Gastroesophageal sphincter (tissue), 3 donors: ENCODE measurements at regions not wholly inside any gene's neighbourhood (a gene's known extent, or its start where the extent isn't known, plus 50 kb on each side); places are given as distances from the start of the nearest gene placed in this dataset.
"Not testable (repeated sequence)": the region's sequence is repeated elsewhere in the genome, so short reads cannot be mapped to it uniquely, and the experiment has no call there.

ENCODE experiments used
- POLR2AphosphoS5 ChIP-seq: sonication (generic); formaldehyde crosslinking; IDR thresholded peaks from one replicate; pipeline ENCODE4 v1.6.1; 2017; ENCODE audit warnings: antibody characterized with exemption
- TF ChIP-seq, protein P1 (sequence below), 4 experiments: fragments of 200-600 bp in 2 of 4; fragments of 450-650 bp in 2 of 4; sonication (generic) in 1 of 4; IDR thresholded peaks; one replicate each; pipeline ENCODE4 v1.5.1; 2017 to 2019; ENCODE audit warnings: antibody characterized with exemption in 4 of 4, mild to moderate bottlenecking in 2 of 4, moderate library complexity in 2 of 4

DNA sequence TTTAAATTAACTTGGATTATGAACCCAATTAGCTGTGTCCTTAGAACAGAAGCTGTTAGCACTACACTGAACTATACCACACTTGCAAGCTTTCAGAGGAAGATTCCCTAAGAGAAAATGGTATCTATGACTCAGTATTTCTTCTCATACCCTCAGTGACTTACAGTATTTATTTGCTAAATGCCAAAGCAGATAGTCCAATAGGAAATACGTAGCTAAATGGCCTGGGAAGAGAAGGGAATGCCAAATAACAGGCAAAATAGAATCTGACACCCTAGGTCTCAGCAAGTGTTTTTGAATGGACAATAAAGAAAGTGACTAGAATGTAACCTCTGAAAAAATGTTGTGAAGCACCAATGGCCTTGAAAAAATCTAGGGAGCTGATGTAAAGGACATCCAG is 570.8 kb downstream of the ZWINT start:
- TF ChIP-seq, protein P1, sequence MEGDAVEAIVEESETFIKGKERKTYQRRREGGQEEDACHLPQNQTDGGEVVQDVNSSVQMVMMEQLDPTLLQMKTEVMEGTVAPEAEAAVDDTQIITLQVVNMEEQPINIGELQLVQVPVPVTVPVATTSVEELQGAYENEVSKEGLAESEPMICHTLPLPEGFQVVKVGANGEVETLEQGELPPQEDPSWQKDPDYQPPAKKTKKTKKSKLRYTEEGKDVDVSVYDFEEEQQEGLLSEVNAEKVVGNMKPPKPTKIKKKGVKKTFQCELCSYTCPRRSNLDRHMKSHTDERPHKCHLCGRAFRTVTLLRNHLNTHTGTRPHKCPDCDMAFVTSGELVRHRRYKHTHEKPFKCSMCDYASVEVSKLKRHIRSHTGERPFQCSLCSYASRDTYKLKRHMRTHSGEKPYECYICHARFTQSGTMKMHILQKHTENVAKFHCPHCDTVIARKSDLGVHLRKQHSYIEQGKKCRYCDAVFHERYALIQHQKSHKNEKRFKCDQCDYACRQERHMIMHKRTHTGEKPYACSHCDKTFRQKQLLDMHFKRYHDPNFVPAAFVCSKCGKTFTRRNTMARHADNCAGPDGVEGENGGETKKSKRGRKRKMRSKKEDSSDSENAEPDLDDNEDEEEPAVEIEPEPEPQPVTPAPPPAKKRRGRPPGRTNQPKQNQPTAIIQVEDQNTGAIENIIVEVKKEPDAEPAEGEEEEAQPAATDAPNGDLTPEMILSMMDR (IDR thresholded peaks at IDR 0.05), result not testable (repeated sequence)
- TF ChIP-seq POLR2AphosphoS5, result not testable (repeated sequence)
